GM12878 (cell line): ENCODE measurements at regions not wholly inside any gene's neighbourhood (a gene's known extent, or its start where the extent isn't known, plus 50 kb on each side); places are given as distances from the start of the nearest gene placed in this dataset.

Experiments
- ESRRA ChIP-seq: IDR thresholded peaks from 2 replicates; pipeline ENCODE4 v1.6.1; 2012; ENCODE audit warnings: mild to moderate bottlenecking, low read length, improper control_type of control experiment
- POLR2AphosphoS5 ChIP-seq: IDR thresholded peaks from 2 replicates; pipeline ENCODE4 v1.6.1; 2011; ENCODE audit warnings: mild to moderate bottlenecking, low read length, inconsistent platforms
- YY1 ChIP-seq: IDR thresholded peaks from 2 replicates; pipeline ENCODE4 v1.6.1; 2011; ENCODE audit warnings: low read depth, mild to moderate bottlenecking, low read length
- ZZZ3 ChIP-seq: IDR thresholded peaks from 2 replicates; pipeline ENCODE4 v1.6.1; 2011; ENCODE audit warnings: low read depth; ENCODE audit not compliant: control insufficient read depth, insufficient read length
- TF ChIP-seq, protein P1 (sequence below), 3 experiments: IDR thresholded peaks in 2 of 3; conservative IDR thresholded peaks in 1 of 3; 2 replicates each; pipeline ENCODE4 v1.5.1; 2011; ENCODE audit warnings: low read depth in 3 of 3, low read length in 3 of 3, mild to moderate bottlenecking in 3 of 3, control low read depth in 2 of 3, moderate library complexity in 2 of 3, inconsistent platforms in 1 of 3, mixed read lengths in 1 of 3; ENCODE audit not compliant: control insufficient read depth in 2 of 3, insufficient read depth in 1 of 3; ENCODE audit errors: extremely low read depth in 1 of 3

DNA sequence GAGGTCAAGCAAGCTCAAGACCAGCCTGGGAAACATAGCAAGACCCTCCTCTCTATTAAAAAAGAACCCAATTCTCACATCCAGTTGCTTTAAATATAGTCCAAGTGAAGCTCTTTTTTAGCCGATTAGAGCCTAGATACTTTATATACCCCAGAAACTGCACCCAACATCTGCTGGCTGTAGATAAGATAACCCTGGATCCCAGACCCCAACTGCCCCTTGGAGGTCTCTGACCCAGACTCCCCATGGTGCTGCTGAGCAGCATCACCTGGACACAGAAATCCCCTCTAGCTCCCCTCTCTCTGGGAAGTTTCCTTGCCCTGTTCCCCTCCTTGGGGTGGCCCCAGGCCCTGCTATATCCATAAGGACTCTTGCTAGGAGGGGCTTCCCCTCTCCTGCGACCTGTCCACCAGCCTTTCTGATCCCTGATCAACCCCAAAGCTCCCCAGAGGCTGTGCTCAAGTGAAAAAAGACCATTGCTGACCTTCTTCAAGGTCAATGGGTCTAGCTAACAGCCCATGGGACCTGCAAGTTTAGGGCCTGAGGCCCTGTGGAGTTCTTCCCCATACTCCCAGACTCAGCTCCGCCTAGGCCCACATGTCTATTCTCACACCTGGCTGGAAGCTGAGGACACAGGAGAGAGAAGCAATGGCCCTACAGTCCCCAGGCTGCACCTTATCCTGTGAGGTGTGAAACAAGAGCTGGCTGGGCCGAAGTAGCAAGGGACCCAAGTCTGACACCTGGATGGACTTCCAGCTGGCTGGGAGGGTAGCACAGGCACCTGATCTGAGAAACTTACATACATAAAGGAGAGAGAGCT, 56.2 kb downstream of the ARL6IP4 start:
- TF ChIP-seq POLR2AphosphoS5 (no peak), ESRRA (no peak), ZZZ3 (no peak), YY1 (no peak)
- TF ChIP-seq, protein P1, sequence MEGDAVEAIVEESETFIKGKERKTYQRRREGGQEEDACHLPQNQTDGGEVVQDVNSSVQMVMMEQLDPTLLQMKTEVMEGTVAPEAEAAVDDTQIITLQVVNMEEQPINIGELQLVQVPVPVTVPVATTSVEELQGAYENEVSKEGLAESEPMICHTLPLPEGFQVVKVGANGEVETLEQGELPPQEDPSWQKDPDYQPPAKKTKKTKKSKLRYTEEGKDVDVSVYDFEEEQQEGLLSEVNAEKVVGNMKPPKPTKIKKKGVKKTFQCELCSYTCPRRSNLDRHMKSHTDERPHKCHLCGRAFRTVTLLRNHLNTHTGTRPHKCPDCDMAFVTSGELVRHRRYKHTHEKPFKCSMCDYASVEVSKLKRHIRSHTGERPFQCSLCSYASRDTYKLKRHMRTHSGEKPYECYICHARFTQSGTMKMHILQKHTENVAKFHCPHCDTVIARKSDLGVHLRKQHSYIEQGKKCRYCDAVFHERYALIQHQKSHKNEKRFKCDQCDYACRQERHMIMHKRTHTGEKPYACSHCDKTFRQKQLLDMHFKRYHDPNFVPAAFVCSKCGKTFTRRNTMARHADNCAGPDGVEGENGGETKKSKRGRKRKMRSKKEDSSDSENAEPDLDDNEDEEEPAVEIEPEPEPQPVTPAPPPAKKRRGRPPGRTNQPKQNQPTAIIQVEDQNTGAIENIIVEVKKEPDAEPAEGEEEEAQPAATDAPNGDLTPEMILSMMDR (IDR thresholded peaks at IDR 0.05 in 2 of 3, conservative IDR thresholded peaks at IDR 0.05 in 1 of 3; ENCODE audit: control insufficient read depth in 2 of 3, extremely low read depth in 1 of 3, insufficient read depth in 1 of 3, low read depth in 3 of 3, low read length in 3 of 3), result no peak
